Endodermal cell (in vitro differentiated cells): ENCODE measurements at regions not wholly inside any gene's neighbourhood (a gene's known extent, or its start where the extent isn't known, plus 50 kb on each side); places are given as distances from the start of the nearest gene placed in this dataset.

Experiments
- DNase-seq: peaks from one replicate; pipeline ENCODE4 v3.0.0-alpha.2; 2017
- H3K27ac ChIP-seq: 2 replicates; pipeline ENCODE4 v1.5.1; 2013; ENCODE audit warnings: mild to moderate bottlenecking, low read depth, low read length, moderate library complexity
- H3K27me3 ChIP-seq: 2 replicates; pipeline ENCODE4 v1.6.1; 2013; ENCODE audit warnings: mild to moderate bottlenecking, low read length, moderate library complexity; ENCODE audit not compliant: insufficient read depth, control insufficient read depth, poor library complexity, severe bottlenecking
- H3K36me3 ChIP-seq: 2 replicates; pipeline ENCODE4 v1.7.0; 2013; ENCODE audit warnings: mild to moderate bottlenecking, low read length, moderate library complexity; ENCODE audit not compliant: control insufficient read depth, insufficient read depth
- H3K4me1 ChIP-seq: one replicate; pipeline ENCODE4 v1.7.0; 2013; ENCODE audit warnings: low read length; ENCODE audit not compliant: control insufficient read depth, insufficient read depth
- H3K4me3 ChIP-seq: 2 replicates; pipeline ENCODE4 v1.5.1; 2013; ENCODE audit warnings: mild to moderate bottlenecking, low read length, moderate library complexity
- H3K9ac ChIP-seq: 2 replicates; pipeline ENCODE4 v1.6.1; 2013; ENCODE audit warnings: mild to moderate bottlenecking, low read length, moderate library complexity; ENCODE audit not compliant: poor library complexity, severe bottlenecking; ENCODE audit errors: extremely low read depth
- H3K9me3 ChIP-seq: 2 replicates; pipeline ENCODE4 v1.6.1; 2013; ENCODE audit warnings: mild to moderate bottlenecking, low read length, moderate library complexity; ENCODE audit not compliant: control insufficient read depth
- H3K27ac Mint-ChIP-seq: 2 replicates; pipeline ENCODE4 v1.8.0; 2020; ENCODE audit warnings: mixed read lengths
- H3K27me3 Mint-ChIP-seq: 2 replicates; pipeline ENCODE4 v1.8.0; 2021; ENCODE audit warnings: mild to moderate bottlenecking, mixed read lengths; ENCODE audit not compliant: insufficient read depth
- H3K36me3 Mint-ChIP-seq: 2 replicates; pipeline ENCODE4 v1.8.0; 2020; ENCODE audit warnings: low read depth, mixed read lengths
- H3K4me1 Mint-ChIP-seq: 2 replicates; pipeline ENCODE4 v1.8.0; 2020; ENCODE audit warnings: mixed read lengths
- H3K4me3 Mint-ChIP-seq: 2 replicates; pipeline ENCODE4 v1.8.0; 2020; ENCODE audit warnings: mild to moderate bottlenecking, moderate library complexity, mixed read lengths
- H3K9me3 Mint-ChIP-seq: 2 replicates; pipeline ENCODE4 v1.8.0; 2020; ENCODE audit warnings: mild to moderate bottlenecking, mixed read lengths
- CTCF ChIP-seq: fragments of 200-600 bp; sonication (generic); conservative IDR thresholded peaks from 2 replicates; pipeline ENCODE4 v1.5.0; 2021; ENCODE audit warnings: antibody characterized with exemption, mild to moderate bottlenecking
- WGBS, 2 experiments: methylation state at CpG; one replicate each; pipeline versions ENCODE4 v1.1.5 to v1.1.7; 2013; ENCODE audit warnings: missing lambda C conversion rate in 2 of 2, mixed read lengths in 1 of 2; ENCODE audit not compliant: insufficient coverage in 1 of 2, insufficient read length in 1 of 2; 5-methylcytosine and 5-hydroxymethylcytosine counted together

GRCh38 chr2:122706757-122707223 lies 951.3 kb downstream of the TSN start:
- H3K4me3 Mint-ChIP-seq = no peak overlapping the region
- Histone ChIP-seq H3K4me1 (no peaks in the 10 kb centered on the region), H3K9me3 (peaks cover 6% of the 10 kb centered on the region)

GRCh38 chr2:122707224-122707824 lies 951.9 kb downstream of the TSN start:
- Histone ChIP-seq H3K9me3 (peaks cover 6% of the 10 kb centered on the region), H3K4me3 (no peak overlapping the region), H3K9ac (no peak overlapping the region), H3K36me3 (no peaks in the 10 kb centered on the region), H3K4me1 (no peaks in the 10 kb centered on the region), H3K27me3 (no peaks in the 10 kb centered on the region), H3K27ac (no peak overlapping the region)
- Mint-ChIP-seq H3K36me3 (no peaks in the 10 kb centered on the region), H3K4me3 (no peak overlapping the region), H3K27me3 (peaks cover 3% of the 10 kb centered on the region), H3K9me3 (no peaks in the 10 kb centered on the region), H3K27ac (no peak overlapping the region), H3K4me1 (peaks cover 5% of the 10 kb centered on the region)
- 88 to 100% methylated on average over 1 of the region's 1 CpG for WGBS, 2 experiments
- DNase-seq = no peak
- no peak for TF ChIP-seq CTCF

More at GRCh38 chr2:122706757-122707223, 951.3 kb downstream of the TSN start:
- 93 to 100% methylated on average over 3 of the region's 3 CpGs for WGBS, 2 experiments
- H3K9me3 Mint-ChIP-seq = no peaks in the 10 kb centered on the region
- no peak overlapping the region for H3K27ac ChIP-seq
- no peak for DNase-seq
- H3K27ac Mint-ChIP-seq = no peak overlapping the region
- peaks cover 3% of the 10 kb centered on the region for H3K27me3 Mint-ChIP-seq
- no peak for TF ChIP-seq CTCF
- H3K36me3 Mint-ChIP-seq = no peaks in the 10 kb centered on the region
- peaks cover 5% of the 10 kb centered on the region for H3K4me1 Mint-ChIP-seq
- no peaks in the 10 kb centered on the region for H3K36me3 ChIP-seq
- H3K27me3 ChIP-seq = no peaks in the 10 kb centered on the region
- no peak overlapping the region for H3K4me3 ChIP-seq
- H3K9ac ChIP-seq = no peak overlapping the region

GRCh38 chr2:122710049-122710448 lies 954.6 kb downstream of the TSN start:
- DNase-seq = no peak
- no peak overlapping the region for H3K27ac Mint-ChIP-seq
- H3K36me3 ChIP-seq = no peaks in the 10 kb centered on the region
- H3K27ac ChIP-seq = no peak overlapping the region
- H3K9ac ChIP-seq = no peak overlapping the region
- peaks cover 8% of the 10 kb centered on the region for H3K9me3 Mint-ChIP-seq
- H3K4me3 ChIP-seq = no peak overlapping the region
- no peaks in the 10 kb centered on the region for H3K27me3 ChIP-seq
- peaks cover 6% of the 10 kb centered on the region for H3K9me3 ChIP-seq
- H3K27me3 Mint-ChIP-seq = peaks cover 3% of the 10 kb centered on the region
- no peaks in the 10 kb centered on the region for H3K4me1 ChIP-seq
- TF ChIP-seq CTCF = no peak
- WGBS, 2 experiments = 71 to 73% methylated on average over 5 to 6 of the region's 6 CpGs
- H3K36me3 Mint-ChIP-seq = no peaks in the 10 kb centered on the region
- H3K4me1 Mint-ChIP-seq = peaks cover 5% of the 10 kb centered on the region
- no peak overlapping the region for H3K4me3 Mint-ChIP-seq
